B cell (primary cell): ENCODE measurements at regions not wholly inside any gene's neighbourhood (a gene's known extent, or its start where the extent isn't known, plus 50 kb on each side); places are given as distances from the start of the nearest gene placed in this dataset.

Experiments
- ATAC-seq: fragments of 200-7000 bp; cut with Tn5 transposase; one replicate; pipeline ENCODE4 v1.10.0; 2021; ENCODE audit warnings: low read depth, mild to moderate bottlenecking, moderate number of reproducible peaks, moderate library complexity
- CTCF ChIA-PET: fragments of 350-600 bp; sonication (Branson Sonifier 250); formaldehyde crosslinking; loops from one replicate; lab custom pipeline; 2021; ENCODE audit warnings: antibody characterized with exemption, inconsistent platforms; lab: Charles Lee
- POLR2A ChIA-PET: fragments of 350-600 bp; sonication (Branson Sonifier 250); formaldehyde crosslinking; loops from one replicate; lab custom pipeline; 2021; ENCODE audit warnings: antibody characterized with exemption; lab: Charles Lee
- DNase-seq: peaks from one replicate; pipeline ENCODE4 v3.0.0; 2013
- H2AFZ ChIP-seq: 2 replicates; pipeline ENCODE4 v1.6.1; 2012; ENCODE audit warnings: mild to moderate bottlenecking, low read depth, low read length; ENCODE audit not compliant: insufficient read depth, poor library complexity, severe bottlenecking
- H3K27ac ChIP-seq, 2 donors: 1 replicate in 1 of 2; 2 replicates in 1 of 2; pipeline ENCODE4 v1.5.1; 2012 to 2013; ENCODE audit warnings: low read length in 2 of 2, mild to moderate bottlenecking in 2 of 2, moderate library complexity in 1 of 2
- H3K27me3 ChIP-seq, 4 experiments: fragments of 200-600 bp in 1 of 4; sonication (generic) in 1 of 4; replicated peaks in 1 of 4; 1 replicate in 2 of 4; 2 replicates in 2 of 4; pipeline versions ENCODE4 v1.6.1 to v1.7.0; 2013 to 2016; ENCODE audit warnings: low read length in 3 of 4, mild to moderate bottlenecking in 2 of 4, mixed read lengths in 1 of 4, moderate library complexity in 1 of 4; ENCODE audit not compliant: insufficient read depth in 4 of 4, control insufficient read depth in 3 of 4; ENCODE audit errors: control extremely low read depth in 1 of 4
- H3K36me3 ChIP-seq, 2 experiments: replicated peaks in 1 of 2; 1 replicate in 1 of 2; 2 replicates in 1 of 2; pipeline versions ENCODE4 v1.6.1 to v1.7.1; 2013; ENCODE audit warnings: low read length in 1 of 2; ENCODE audit not compliant: insufficient read depth in 2 of 2, control insufficient read depth in 1 of 2; ENCODE audit errors: control extremely low read depth in 1 of 2, extremely low read depth in 1 of 2
- H3K4me1 ChIP-seq, 2 donors: fragments of 200-600 bp in 1 of 2; sonication (generic) in 1 of 2; 1 replicate in 1 of 2; 2 replicates in 1 of 2; pipeline versions ENCODE4 v1.5.1 to v1.6.1; 2013 to 2017; ENCODE audit warnings: low read length in 2 of 2; ENCODE audit not compliant: control insufficient read depth in 2 of 2, insufficient read depth in 2 of 2
- H3K4me2 ChIP-seq: replicated peaks from 2 replicates; pipeline ENCODE3; 2012; ENCODE audit warnings: mild to moderate bottlenecking, low read depth, low read length; ENCODE audit not compliant: poor library complexity, severe bottlenecking
- H3K4me3 ChIP-seq, 5 experiments: fragments of 200-600 bp in 1 of 5; sonication (generic) in 1 of 5; 1 replicate in 3 of 5; 2 replicates in 2 of 5; pipeline versions ENCODE4 v1.5.1 to v1.7.0; 2011 to 2016; ENCODE audit warnings: low read length in 4 of 5, mild to moderate bottlenecking in 4 of 5, low read depth in 2 of 5, control low read depth in 1 of 5, moderate library complexity in 1 of 5; ENCODE audit not compliant: insufficient read depth in 1 of 5; ENCODE audit errors: control extremely low read depth in 1 of 5, extremely low read depth in 1 of 5
- H3K79me2 ChIP-seq: fragments of 200-600 bp; sonication (generic); one replicate; pipeline ENCODE4 v1.6.0; 2016; ENCODE audit warnings: low read length; ENCODE audit not compliant: control insufficient read depth, insufficient read depth
- H3K9ac ChIP-seq: fragments of 200-600 bp; sonication (generic); 2 replicates; pipeline ENCODE4 v1.6.1; 2017; ENCODE audit warnings: mild to moderate bottlenecking, low read length, moderate library complexity
- H3K9me3 ChIP-seq, 3 donors: one replicate each; pipeline versions ENCODE4 v1.6.1 to v1.7.1; 2013; ENCODE audit warnings: low read length in 2 of 3; ENCODE audit not compliant: control insufficient read depth in 2 of 3, insufficient read depth in 1 of 3; ENCODE audit errors: control extremely low read depth in 1 of 3
- H4K20me1 ChIP-seq: 2 replicates; pipeline ENCODE4 v1.6.0; 2012; ENCODE audit warnings: mild to moderate bottlenecking, low read length; ENCODE audit not compliant: insufficient read depth, control insufficient read depth, poor library complexity, severe bottlenecking
- H3K27ac Mint-ChIP-seq: one replicate; pipeline ENCODE4 v1.8.0; 2021; ENCODE audit warnings: mixed read lengths
- H3K27me3 Mint-ChIP-seq: one replicate; pipeline ENCODE4 v1.8.0; 2021; ENCODE audit warnings: mixed read lengths
- H3K4me1 Mint-ChIP-seq: one replicate; pipeline ENCODE4 v1.8.0; 2021; ENCODE audit warnings: mixed read lengths
- H3K4me3 Mint-ChIP-seq: one replicate; pipeline ENCODE4 v1.8.0; 2021; ENCODE audit warnings: mixed read lengths
- H3K9me3 Mint-ChIP-seq: one replicate; pipeline ENCODE4 v1.8.0; 2022; ENCODE audit warnings: mixed read lengths; ENCODE audit not compliant: insufficient read depth
- CTCF ChIP-seq: fragments of 200-600 bp; IDR thresholded peaks from one replicate; pipeline ENCODE4 v1.8.0; 2022; ENCODE audit warnings: antibody characterized with exemption, mild to moderate bottlenecking
- EZH2 ChIP-seq: IDR thresholded peaks from 2 replicates; pipeline ENCODE4 v1.6.1; 2012; ENCODE audit warnings: borderline replicate concordance, low read depth, mild to moderate bottlenecking, moderate library complexity, low read length; ENCODE audit not compliant: insufficient read depth, poor library complexity, severe bottlenecking
- WGBS: methylation state at CpG from one replicate; pipeline ENCODE4 v1.1.5; 2013; ENCODE audit warnings: missing lambda C conversion rate; ENCODE audit not compliant: insufficient coverage; 5-methylcytosine and 5-hydroxymethylcytosine counted together
- intact Hi-C: fragments of 100-400 bp; cut with micrococcal nuclease; formaldehyde crosslinking; loops from one replicate; pipeline ENCODE4 v1.10.0; 2022

GRCh38 chr13:104875038-104875754 lies 1660.3 kb downstream of the EFNB2 start:
- Histone ChIP-seq H3K27ac (no peak overlapping the region), H4K20me1 (no peaks in the 10 kb centered on the region), H3K4me1 (no peaks in the 10 kb centered on the region), H3K36me3 (no peaks in the 10 kb centered on the region), H3K9me3 (no peaks in the 10 kb centered on the region), H3K4me3 (no peak overlapping the region), H2AFZ (no peak overlapping the region), H3K4me2 (no peak overlapping the region), H3K9ac (no peak overlapping the region), H3K27me3 (no peaks in the 10 kb centered on the region), H3K79me2 (no peaks in the 10 kb centered on the region)
- Mint-ChIP-seq H3K4me3 (no peak overlapping the region), H3K27ac (no peak overlapping the region), H3K27me3 (no peaks in the 10 kb centered on the region), H3K4me1 (no peaks in the 10 kb centered on the region), H3K9me3 (no peaks in the 10 kb centered on the region)
- ChIA-PET POLR2A (no interaction called here), CTCF (no interaction called here)
- DNase-seq (no peak), ATAC-seq (no peak)
- TF ChIP-seq CTCF (no peak), EZH2 (no peak)
- 0% methylated on average over 1 of the region's 2 CpGs for WGBS
- intact Hi-C loops = no loop called here

GRCh38 chr13:104872153-104872552 lies 1663.3 kb downstream of the EFNB2 start:
- WGBS = 100% methylated on average over 1 of the region's 4 CpGs
- no peak overlapping the region for H3K27ac Mint-ChIP-seq

More at GRCh38 chr13:104872153-104872552, 1663.3 kb downstream of the EFNB2 start:
- Histone ChIP-seq H3K79me2 (no peaks in the 10 kb centered on the region), H3K9me3 (no peaks in the 10 kb centered on the region), H3K4me2 (no peak overlapping the region), H2AFZ (no peak overlapping the region), H3K27ac (no peak overlapping the region), H3K27me3 (no peaks in the 10 kb centered on the region), H3K9ac (no peak overlapping the region), H3K4me3 (no peak overlapping the region), H3K4me1 (no peaks in the 10 kb centered on the region), H3K36me3 (no peaks in the 10 kb centered on the region), H4K20me1 (no peaks in the 10 kb centered on the region)
- Mint-ChIP-seq H3K4me3 (no peak overlapping the region), H3K4me1 (no peaks in the 10 kb centered on the region), H3K9me3 (peaks cover 5% of the 10 kb centered on the region), H3K27me3 (no peaks in the 10 kb centered on the region)
- ChIA-PET POLR2A (no interaction called here), CTCF (interaction anchor here (0.7 kb wide), 1 partner anchor 330 kb away, joined by 3 read pairs; no protein-coding TSS in a partner anchor)
- no peak for DNase-seq
- ATAC-seq = no peak
- TF ChIP-seq CTCF (no peak), EZH2 (no peak)
- intact Hi-C loops = no loop called here
